LNCAP (cell line): ENCODE measurements at regions not wholly inside any gene's neighbourhood (a gene's known extent, or its start where the extent isn't known, plus 50 kb on each side); places are given as distances from the start of the nearest gene placed in this dataset.

Experiments
- CTCF ChIP-seq: fragments of 450-650 bp; IDR thresholded peaks from 2 replicates; pipeline ENCODE4 v1.5.1; 2017; ENCODE audit warnings: mild to moderate bottlenecking

GRCh38 chr5:124948062-124948753, 201.8 kb upstream of the ZNF608 start:
- no peak for TF ChIP-seq CTCF

- no peak for TF ChIP-seq CTCF
Observed at GRCh38 chr5:124948754-124949275, 202.4 kb upstream of the ZNF608 start.

- TF ChIP-seq CTCF = no peak
Observed at GRCh38 chr5:124949862-124950261, 203.4 kb upstream of the ZNF608 start.

GRCh38 chr5:124951105-124951504, 204.7 kb upstream of the ZNF608 start:
- TF ChIP-seq CTCF = no peak

- no peak for TF ChIP-seq CTCF
Observed at GRCh38 chr5:124951661-124952060, 205.2 kb upstream of the ZNF608 start.

- no peak for TF ChIP-seq CTCF
Observed at GRCh38 chr5:124952079-124952478, 205.6 kb upstream of the ZNF608 start.

GRCh38 chr5:124952566-124952965, 206.1 kb upstream of the ZNF608 start:
- TF ChIP-seq CTCF = no peak

GRCh38 chr5:124954784-124955183, 208.3 kb upstream of the ZNF608 start:
- TF ChIP-seq CTCF = no peak
